ENCODE measurements at regions not wholly inside any gene's neighbourhood (a gene's known extent, or its start where the extent isn't known, plus 50 kb on each side); places are given as distances from the start of the nearest gene placed in this dataset.

GRCh38 chr5:54670281-54670680 lies 152.7 kb downstream of the SNX18 start:
- Histone ChIP-seq H3K9me3 (replicated peaks in 1 of 2; ENCODE audit: control insufficient read depth in 1 of 2, insufficient read depth in 1 of 2, low read length in 2 of 2) (no peaks in the 10 kb centered on the region), H2AFZ (ENCODE audit: insufficient read depth, low read depth, low read length, poor library complexity, severe bottlenecking) (no peak overlapping the region), H3K4me2 (replicated peaks; ENCODE audit: extremely low read depth, low read length, poor library complexity, severe bottlenecking) (peak overlapping the region; percentile 25), H3K79me2 (ENCODE audit: insufficient read depth, low read length) (peaks cover 3% of the 10 kb centered on the region), H3K4me3 (replicated peaks in 1 of 3; ENCODE audit: low read depth in 2 of 3, low read length in 3 of 3) (peak overlapping the region in 1 of 3 experiments; percentile 6), H3K27ac (ENCODE audit: low read depth in 1 of 2, low read length in 2 of 2) (peak overlapping the region; percentile 73 to 88), H3K4me1 (ENCODE audit: control insufficient read depth in 1 of 2, insufficient read depth in 2 of 2, low read length in 2 of 2) (peaks cover 61 to 67% of the 10 kb centered on the region in 2 donors), H3K36me3 (replicated peaks in 1 of 2; ENCODE audit: control insufficient read depth in 1 of 2, insufficient read depth in 2 of 2, low read length in 2 of 2) (no peaks in the 10 kb centered on the region), H3K9ac (ENCODE audit: insufficient read depth, low read length, poor library complexity, severe bottlenecking) (no peak overlapping the region), H3K27me3 (ENCODE audit: control insufficient read depth in 2 of 2, insufficient read depth in 2 of 2, low read length in 2 of 2) (no peaks in the 10 kb centered on the region), H4K20me1 (ENCODE audit: insufficient read depth, low read length) (no peaks in the 10 kb centered on the region)
- Mint-ChIP-seq H3K36me3 (peaks cover 13 to 14% of the 10 kb centered on the region in 2 donors), H3K4me3 (peak overlapping the region; percentile 21 to 39), H3K9me3 (peaks cover 0 to 10% (median 5%) of the 10 kb centered on the region in 7 donors), H3K27ac (peak overlapping the region; percentile 94 to 100 (median 98)), H3K4me1 (peaks cover 66% of the 10 kb centered on the region), H3K27me3 (ENCODE audit: low read depth in 3 of 3) (peaks cover 0 to 2% (median 0%) of the 10 kb centered on the region in 3 donors)
- intact Hi-C loops (cut with micrococcal nuclease) = loop anchor here in 1 of 2 donors (5.0 to 10.0 kb wide), 2 partner anchors 72 to 165 kb away; no protein-coding TSS in a partner anchor
- no peak for TF ChIP-seq CTCF (IDR thresholded peaks at IDR 0.05)
- peak in 1 of 3 donors; percentile 76 for DNase-seq

GRCh38 chr5:54669845-54670244 lies 152.3 kb downstream of the SNX18 start:
- H3K27me3 ChIP-seq (ENCODE audit: control insufficient read depth in 2 of 2, insufficient read depth in 2 of 2, low read length in 2 of 2) = no peaks in the 10 kb centered on the region
- 40% methylated on average over 1 of the region's 1 CpG for WGBS (ENCODE audit: insufficient coverage)
- peaks cover 62% of the 10 kb centered on the region for H3K4me1 Mint-ChIP-seq

More at GRCh38 chr5:54669845-54670244, 152.3 kb downstream of the SNX18 start:
- intact Hi-C loops (cut with micrococcal nuclease) = loop anchor here in 1 of 2 donors (5.0 to 10.0 kb wide), 2 partner anchors 72 to 165 kb away; no protein-coding TSS in a partner anchor
- Histone ChIP-seq H3K4me2 (replicated peaks; ENCODE audit: extremely low read depth, low read length, poor library complexity, severe bottlenecking) (peak overlapping the region; percentile 25), H2AFZ (ENCODE audit: insufficient read depth, low read depth, low read length, poor library complexity, severe bottlenecking) (no peak overlapping the region), H3K9me3 (replicated peaks in 1 of 2; ENCODE audit: control insufficient read depth in 1 of 2, insufficient read depth in 1 of 2, low read length in 2 of 2) (no peaks in the 10 kb centered on the region), H3K27ac (ENCODE audit: low read depth in 1 of 2, low read length in 2 of 2) (peak overlapping the region; percentile 73 to 88), H3K9ac (ENCODE audit: insufficient read depth, low read length, poor library complexity, severe bottlenecking) (no peak overlapping the region), H4K20me1 (ENCODE audit: insufficient read depth, low read length) (no peaks in the 10 kb centered on the region), H3K36me3 (replicated peaks in 1 of 2; ENCODE audit: control insufficient read depth in 1 of 2, insufficient read depth in 2 of 2, low read length in 2 of 2) (no peaks in the 10 kb centered on the region), H3K4me3 (replicated peaks in 1 of 3; ENCODE audit: low read depth in 2 of 3, low read length in 3 of 3) (peak overlapping the region in 1 of 3 experiments; percentile 6), H3K79me2 (ENCODE audit: insufficient read depth, low read length) (peaks cover 3% of the 10 kb centered on the region), H3K4me1 (ENCODE audit: control insufficient read depth in 1 of 2, insufficient read depth in 2 of 2, low read length in 2 of 2) (peaks cover 59 to 63% of the 10 kb centered on the region in 2 donors)
- TF ChIP-seq CTCF (IDR thresholded peaks at IDR 0.05) = no peak
- H3K27ac Mint-ChIP-seq = peak overlapping the region; percentile 94 to 100 (median 98)
- peaks cover 0 to 10% (median 2%) of the 10 kb centered on the region in 7 donors for H3K9me3 Mint-ChIP-seq
- peaks cover 0 to 2% (median 0%) of the 10 kb centered on the region in 3 donors for H3K27me3 Mint-ChIP-seq (ENCODE audit: low read depth in 3 of 3)
- peak overlapping the region in 1 of 2 donors; percentile 21 for H3K4me3 Mint-ChIP-seq
- H3K36me3 Mint-ChIP-seq = peaks cover 10 to 14% of the 10 kb centered on the region in 2 donors
- DNase-seq = no peak
